GM19035 (cell line): ENCODE measurements at regions not wholly inside any gene's neighbourhood (a gene's known extent, or its start where the extent isn't known, plus 50 kb on each side); places are given as distances from the start of the nearest gene placed in this dataset.
A peak's percentile ranks its signal among the peaks of the same experiment; 100 is the strongest.
"Not testable (repeated sequence)": the region's sequence is repeated elsewhere in the genome, so short reads cannot be mapped to it uniquely, and the experiment has no call there.

Experiments used
- ATAC-seq: cut with Tn5 transposase; IDR thresholded peaks from one replicate; pipeline ENCODE4 v1.9.1; 2021; ENCODE audit not compliant: unreplicated experiment

GRCh38 chr6:139965393-139965792, 590.9 kb upstream of the CITED2 start:
- ATAC-seq: no peak

- ATAC-seq: no peak
These were observed 590.3 kb upstream of the CITED2 start for GRCh38 chr6:139964737-139965136.

DNA sequence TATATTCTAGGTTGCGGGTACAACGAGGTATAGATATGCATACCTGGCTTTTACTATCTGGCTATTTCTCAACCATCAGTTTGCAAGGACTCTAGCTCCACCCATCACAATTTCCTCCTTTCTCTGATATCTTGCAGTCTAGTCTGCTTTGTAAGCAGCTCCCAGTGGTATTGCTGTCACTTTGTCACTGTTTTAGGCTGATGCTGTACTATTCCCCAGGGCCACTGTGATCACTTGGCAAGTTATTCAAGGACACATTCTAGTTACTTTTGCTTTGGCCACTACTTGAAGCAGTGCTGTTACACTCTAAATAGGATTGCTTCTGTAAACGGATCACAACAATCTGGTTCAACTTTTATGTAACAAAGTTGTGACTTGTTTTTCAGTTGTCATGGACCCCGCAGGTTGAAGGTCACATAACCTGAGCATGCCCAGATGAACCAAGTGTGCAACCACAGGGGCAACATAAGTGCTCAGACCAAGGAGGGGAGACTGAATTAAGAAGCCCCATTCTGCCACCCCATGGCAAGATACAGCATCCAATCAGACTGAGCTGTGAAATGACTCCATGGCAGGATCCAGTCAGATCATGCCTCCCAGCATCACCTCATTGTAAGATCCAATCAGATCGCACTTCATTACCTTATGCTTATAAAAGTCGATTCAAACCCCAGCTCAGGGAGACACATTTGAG, 588.4 kb upstream of the CITED2 start:
- ATAC-seq: no peak

DNA sequence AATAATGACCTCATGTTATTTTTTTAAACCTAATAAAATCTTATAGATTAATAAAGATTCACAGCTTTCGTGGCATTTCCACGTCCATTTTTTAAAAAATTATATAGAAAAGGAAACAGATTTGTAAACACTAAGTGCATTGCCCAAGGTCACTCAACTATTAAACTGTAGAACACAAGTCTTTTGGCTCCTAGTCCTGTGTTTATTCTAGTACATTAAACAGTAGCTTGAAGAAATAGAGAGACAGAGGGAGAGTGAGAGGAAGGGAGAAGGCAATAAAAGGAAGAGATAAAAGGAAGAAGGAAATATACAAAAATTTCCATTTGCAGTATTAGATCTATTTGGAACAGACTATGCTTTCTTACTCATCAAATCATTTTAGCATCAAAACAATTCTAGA, 586.7 kb upstream of the CITED2 start:
- no peak for ATAC-seq

DNA sequence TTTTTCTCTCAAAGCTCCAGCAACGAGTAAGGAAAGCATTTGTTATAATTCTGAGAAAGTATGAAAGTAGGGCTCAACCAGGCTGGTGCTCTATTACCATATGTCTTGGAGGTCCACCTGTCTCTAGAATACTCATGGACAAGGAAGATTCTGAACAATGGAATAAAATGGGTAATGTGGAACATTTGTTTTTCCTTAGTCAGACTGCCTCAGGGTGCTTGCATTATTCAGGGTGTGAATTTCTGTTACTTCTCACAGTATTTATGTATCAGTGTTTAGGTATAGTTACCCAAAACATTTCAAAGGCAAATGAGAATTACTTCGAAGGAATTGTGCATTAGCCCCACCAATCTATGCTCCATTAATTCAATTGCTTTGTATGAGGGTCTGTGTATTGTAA, 586.2 kb upstream of the CITED2 start:
- ATAC-seq: no peak

GRCh38 chr6:139955366-139956155, 581.1 kb upstream of the CITED2 start:
- no peak for ATAC-seq

- no peak for ATAC-seq
These were observed 580.1 kb upstream of the CITED2 start for GRCh38 chr6:139954463-139955071.

DNA sequence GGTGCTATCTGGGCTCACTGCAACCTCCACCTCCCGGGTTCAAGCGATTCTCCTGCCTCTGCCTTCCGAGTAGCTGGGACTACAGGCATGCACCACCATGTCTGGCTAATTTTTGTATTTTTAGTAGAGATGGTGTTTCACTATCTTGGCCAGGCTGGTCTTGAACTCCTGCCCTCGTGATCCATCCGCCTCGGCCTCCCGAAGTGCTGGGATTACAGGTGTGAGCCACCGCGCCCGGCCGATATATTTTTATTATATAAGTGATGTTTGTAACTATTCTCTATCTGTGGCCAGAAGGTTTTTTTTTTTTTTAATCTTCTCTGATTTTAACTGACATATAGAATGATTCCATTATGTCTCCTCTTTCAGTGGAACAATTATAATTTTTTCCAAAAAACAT, 579.3 kb upstream of the CITED2 start:
- not testable (repeated sequence) for ATAC-seq

- no peak for ATAC-seq
These were observed 576.7 kb upstream of the CITED2 start for GRCh38 chr6:139951172-139951571.

- ATAC-seq: no peak
These were observed 570.5 kb upstream of the CITED2 start for GRCh38 chr6:139944976-139945375.

- ATAC-seq: no peak
These were observed 569.7 kb upstream of the CITED2 start for GRCh38 chr6:139944131-139944530.

DNA sequence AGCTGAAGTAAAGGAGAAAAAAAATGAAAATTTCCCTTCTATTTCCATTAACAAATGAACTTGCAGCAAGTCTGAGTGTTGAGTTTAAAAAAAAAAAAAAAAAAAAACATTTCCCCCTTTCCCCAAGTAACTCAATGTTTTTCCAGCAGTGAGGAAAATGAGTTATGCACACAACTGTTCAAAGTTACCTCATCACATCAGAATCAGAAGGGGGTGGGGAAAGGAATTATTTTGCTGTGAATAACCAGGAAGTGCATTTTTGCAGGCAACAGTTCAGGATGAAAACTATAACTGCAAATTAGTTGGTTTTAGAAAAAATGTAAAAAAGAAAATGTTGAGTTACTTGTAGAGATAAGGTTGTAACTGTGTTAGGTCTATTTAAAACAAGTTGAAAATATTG, 568.9 kb upstream of the CITED2 start:
- ATAC-seq: no peak

GRCh38 chr6:139942331-139942730, 567.9 kb upstream of the CITED2 start:
- no peak for ATAC-seq

DNA sequence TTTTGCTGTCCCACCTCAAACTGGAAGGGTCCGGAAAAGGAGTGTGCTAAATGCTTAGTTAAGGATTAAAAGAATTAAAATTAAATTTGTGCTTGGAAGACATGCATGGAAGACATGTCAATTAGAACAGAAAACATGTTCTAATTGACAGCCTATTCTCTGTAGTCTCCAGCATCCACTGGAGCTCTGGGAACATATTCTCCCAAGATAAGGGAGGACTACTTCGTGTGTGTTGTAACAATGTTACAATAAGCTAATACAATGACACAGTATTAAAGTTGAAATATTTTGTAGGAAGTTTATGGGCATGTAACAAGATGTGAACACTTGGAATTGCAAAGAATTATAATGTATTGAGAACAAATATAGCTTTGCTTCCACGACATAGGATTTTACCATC, 567.4 kb upstream of the CITED2 start:
- no peak for ATAC-seq

DNA sequence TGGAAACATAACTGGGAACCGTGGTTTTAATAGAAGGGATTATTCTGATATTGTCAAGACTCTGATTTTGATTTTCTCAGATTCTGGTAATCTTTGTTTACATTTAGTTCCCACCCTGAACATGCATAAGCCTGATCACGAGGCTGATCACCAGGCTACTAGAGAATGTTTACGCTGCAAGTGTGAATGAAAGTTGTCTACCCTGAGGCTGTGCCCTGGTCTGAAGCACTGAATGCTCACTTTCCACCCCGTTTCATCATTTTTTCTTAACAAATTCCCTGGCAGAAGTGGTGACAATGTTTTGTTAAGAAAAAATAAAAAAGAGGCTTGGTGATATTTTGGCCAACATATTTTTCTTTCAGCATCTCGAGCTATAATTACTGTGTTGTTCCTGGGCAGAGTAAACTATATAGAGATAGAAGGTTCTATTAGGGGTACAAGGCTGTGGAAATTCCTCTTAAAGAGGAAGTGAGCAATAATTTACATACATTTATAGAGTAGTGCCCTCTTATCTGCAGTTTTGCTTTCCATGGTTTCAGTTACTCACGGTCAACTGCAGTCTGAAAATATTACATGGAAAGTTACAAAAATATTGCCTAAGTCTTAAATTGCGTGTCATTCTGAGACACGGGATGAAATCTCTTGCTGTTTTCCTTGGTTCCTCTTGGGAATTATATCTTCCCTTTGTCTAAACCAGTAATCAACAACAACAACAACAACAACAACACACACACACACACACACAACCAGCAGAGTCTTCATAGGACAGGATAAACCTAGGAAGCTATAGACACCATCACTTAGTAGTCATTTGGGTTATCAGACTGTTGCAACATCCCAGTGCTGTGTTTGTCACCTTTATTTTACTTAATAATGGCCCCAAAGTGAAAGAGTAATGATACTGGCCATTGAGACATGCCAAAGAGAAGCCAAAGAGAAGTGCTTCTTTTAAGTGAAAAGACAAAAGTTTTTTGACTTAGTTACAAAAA, 566.6 kb upstream of the CITED2 start:
- peak; percentile 94 for ATAC-seq

GRCh38 chr6:139939189-139939979, 564.9 kb upstream of the CITED2 start:
- ATAC-seq: no peak

GRCh38 chr6:139932671-139933070, 558.2 kb upstream of the CITED2 start:
- no peak for ATAC-seq

DNA sequence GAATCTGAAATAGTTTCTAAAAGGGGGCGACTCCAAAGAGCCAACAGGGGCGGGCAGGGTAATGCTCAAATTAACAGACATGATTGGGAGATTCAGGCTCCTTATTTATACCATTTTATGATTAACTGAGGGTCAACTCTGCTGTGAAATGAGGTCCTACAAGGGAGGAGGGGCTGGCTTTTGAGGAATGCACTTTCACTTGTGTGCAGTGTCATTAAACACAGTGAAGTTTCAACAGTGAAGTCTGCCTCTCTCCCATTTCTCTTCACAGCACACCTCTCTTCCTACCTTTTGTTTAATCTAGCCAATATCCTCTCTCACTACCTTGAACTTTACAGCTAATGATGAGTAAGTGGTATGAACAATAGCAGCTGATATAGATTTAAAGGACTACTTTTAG, 557.3 kb upstream of the CITED2 start:
- no peak for ATAC-seq

GRCh38 chr6:139927742-139928305, 553.4 kb upstream of the CITED2 start:
- ATAC-seq: no peak

DNA sequence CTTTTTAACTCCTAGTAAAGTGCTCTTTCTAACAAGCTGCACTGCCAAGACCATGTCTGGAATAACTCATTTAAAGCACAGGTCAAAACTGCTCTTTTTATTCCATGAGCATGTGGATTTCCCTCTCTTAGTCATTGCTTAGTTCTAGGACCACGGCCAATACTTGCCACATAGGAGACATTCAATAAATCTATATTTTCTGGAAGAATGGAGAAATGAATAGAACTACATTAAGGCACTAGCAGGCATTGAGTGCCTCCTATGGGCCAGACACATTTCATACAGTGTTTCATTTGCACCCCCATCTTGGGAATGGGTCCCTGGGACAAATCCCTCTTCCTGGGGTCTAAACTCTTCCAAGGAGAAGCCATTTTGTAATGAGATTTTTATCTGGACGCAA, 552.8 kb upstream of the CITED2 start:
- ATAC-seq: no peak
